Smooth muscle cell (in vitro differentiated cells): ENCODE measurements at regions not wholly inside any gene's neighbourhood (a gene's known extent, or its start where the extent isn't known, plus 50 kb on each side); places are given as distances from the start of the nearest gene placed in this dataset.
A peak's percentile ranks its signal among the peaks of the same experiment; 100 is the strongest.

Experiments used
- DNase-seq: peaks from one replicate; lab custom pipeline; 2025; ENCODE audit not compliant: unreplicated experiment; lab: John Stamatoyannopoulos, UW
- H2AFZ ChIP-seq: fragments of 200-600 bp; sonication (generic); 2 replicates; pipeline ENCODE4 v1.6.0; 2016; ENCODE audit warnings: antibody characterized with exemption, low read depth, mild to moderate bottlenecking
- H3F3A ChIP-seq: fragments of 200-600 bp; sonication (generic); 2 replicates; pipeline ENCODE4 v1.6.0; 2017; ENCODE audit warnings: antibody characterized with exemption, low read depth
- H3K27ac ChIP-seq: fragments of 200-600 bp; sonication (generic); 2 replicates; pipeline ENCODE4 v1.5.1; 2016; ENCODE audit warnings: low read depth, mild to moderate bottlenecking
- H3K27me3 ChIP-seq: fragments of 200-600 bp; sonication (generic); 2 replicates; pipeline ENCODE4 v1.6.1; 2016; ENCODE audit warnings: low read depth, mild to moderate bottlenecking
- H3K36me3 ChIP-seq: fragments of 200-600 bp; sonication (generic); 2 replicates; pipeline ENCODE4 v1.5.1; 2016; ENCODE audit warnings: low read depth
- H3K4me1 ChIP-seq: fragments of 200-600 bp; sonication (generic); 2 replicates; pipeline ENCODE4 v1.5.1; 2016; ENCODE audit warnings: low read depth
- H3K4me2 ChIP-seq: fragments of 200-600 bp; sonication (generic); 2 replicates; pipeline ENCODE4 v1.6.0; 2016; ENCODE audit warnings: mild to moderate bottlenecking
- H3K4me3 ChIP-seq: fragments of 200-600 bp; sonication (generic); 2 replicates; pipeline ENCODE4 v1.5.1; 2016; ENCODE audit warnings: mild to moderate bottlenecking
- H3K79me2 ChIP-seq: fragments of 200-600 bp; sonication (generic); 2 replicates; pipeline ENCODE4 v1.6.0; 2016; ENCODE audit warnings: low read depth, mild to moderate bottlenecking
- H3K9ac ChIP-seq: fragments of 200-600 bp; sonication (generic); 2 replicates; pipeline ENCODE4 v1.6.0; 2016; ENCODE audit warnings: low read depth
- H3K9me3 ChIP-seq: fragments of 200-600 bp; sonication (generic); replicated peaks from 2 replicates; pipeline ENCODE4 v1.5.1; 2016; ENCODE audit warnings: low read depth
- H4K20me1 ChIP-seq: fragments of 200-600 bp; sonication (generic); 2 replicates; pipeline ENCODE4 v1.6.0; 2016; ENCODE audit warnings: low read depth
- CTCF ChIP-seq: fragments of 200-600 bp; sonication (generic); IDR thresholded peaks from 2 replicates; pipeline ENCODE4 v1.5.1; 2017; ENCODE audit warnings: borderline replicate concordance, mild to moderate bottlenecking, antibody characterized with exemption; ENCODE audit not compliant: insufficient read depth, poor library complexity, severe bottlenecking
- WGBS: methylation state at CpG from one replicate; pipeline ENCODE4 v1.1.7; 2016; ENCODE audit warnings: low lambda C conversion rate; 5-methylcytosine and 5-hydroxymethylcytosine counted together

DNA sequence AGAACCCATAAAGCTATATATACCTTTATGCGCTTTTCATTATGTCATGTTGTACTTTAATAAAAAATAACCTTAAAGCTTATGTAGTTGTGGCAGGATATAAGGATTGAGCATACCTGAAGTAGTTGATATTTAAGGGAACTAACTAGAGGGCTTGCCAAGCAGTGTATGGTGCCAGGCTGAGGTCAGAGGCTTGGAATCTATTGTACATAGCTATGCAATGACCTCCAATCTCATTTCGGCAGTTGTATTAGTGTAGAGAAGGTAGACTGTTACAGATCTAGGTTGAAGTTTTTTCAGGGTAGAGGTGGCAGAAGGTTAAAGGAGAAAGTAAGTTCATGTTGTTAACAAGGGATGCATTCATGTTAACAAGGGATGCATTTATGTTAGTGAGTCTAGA, 397.7 kb upstream of the HS3ST5 start:
- Histone ChIP-seq H3F3A (no peaks in the 10 kb centered on the region), H4K20me1 (no peaks in the 10 kb centered on the region), H3K9ac (no peak overlapping the region), H3K36me3 (no peaks in the 10 kb centered on the region), H3K9me3 (no peaks in the 10 kb centered on the region), H3K27ac (no peak overlapping the region), H3K27me3 (no peaks in the 10 kb centered on the region), H3K4me1 (no peaks in the 10 kb centered on the region), H3K79me2 (no peaks in the 10 kb centered on the region), H3K4me2 (no peak overlapping the region), H2AFZ (no peak overlapping the region), H3K4me3 (no peak overlapping the region)
- WGBS, result 81% methylated on average over 2 of the region's 2 CpGs
- no peak for TF ChIP-seq CTCF
- DNase-seq, result no peak

GRCh38 chr6:114739656-114740055, 396.8 kb upstream of the HS3ST5 start:
- 92% methylated on average over 1 of the region's 1 CpG for WGBS
- no peak for DNase-seq
- no peaks in the 10 kb centered on the region for H3K4me1 ChIP-seq
- H2AFZ ChIP-seq, result no peak overlapping the region
- no peaks in the 10 kb centered on the region for H3K36me3 ChIP-seq
- no peak overlapping the region for H3K4me2 ChIP-seq
- H4K20me1 ChIP-seq, result no peaks in the 10 kb centered on the region
- H3K9me3 ChIP-seq, result no peaks in the 10 kb centered on the region
- no peak overlapping the region for H3K27ac ChIP-seq
- H3K79me2 ChIP-seq, result no peaks in the 10 kb centered on the region
- no peak overlapping the region for H3K4me3 ChIP-seq
- H3K9ac ChIP-seq, result no peak overlapping the region
- no peak for TF ChIP-seq CTCF
- no peaks in the 10 kb centered on the region for H3F3A ChIP-seq
- no peaks in the 10 kb centered on the region for H3K27me3 ChIP-seq

DNA sequence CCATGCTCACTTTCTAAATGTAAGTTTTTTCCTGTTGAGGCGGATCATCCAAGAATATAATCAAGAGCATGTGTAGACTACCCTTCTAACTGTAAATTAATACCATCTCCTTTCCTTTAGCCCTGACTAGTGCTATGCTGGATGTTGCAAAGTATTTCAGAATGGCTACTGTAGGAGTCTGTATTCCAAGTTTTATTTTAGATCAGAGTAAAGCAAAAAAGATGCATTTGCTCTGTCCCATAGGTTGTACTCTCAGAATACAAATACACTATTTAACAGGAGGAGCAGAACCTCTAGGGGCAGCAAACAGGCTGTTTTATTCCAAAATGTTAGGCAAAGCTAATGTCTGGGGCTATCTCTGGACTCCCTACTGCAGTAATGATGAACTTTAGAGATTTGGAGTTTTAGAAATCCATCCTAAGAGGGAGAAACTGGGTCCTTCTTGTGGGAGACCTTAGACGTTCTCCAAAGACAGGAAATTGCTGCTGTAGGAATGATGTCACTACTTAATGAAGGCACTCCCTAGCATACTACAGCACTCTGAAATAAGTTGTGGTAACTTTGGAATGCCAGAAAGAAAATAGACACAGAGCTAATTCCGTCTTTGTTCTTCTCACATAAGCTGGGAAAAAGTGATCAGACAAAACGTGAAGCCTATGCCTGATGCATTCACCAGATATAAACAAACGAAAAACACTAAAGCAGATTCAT, 392.4 kb upstream of the HS3ST5 start:
- 40% methylated on average over 5 of the region's 5 CpGs for WGBS
- TF ChIP-seq CTCF, result peak; percentile 15
- no peaks in the 10 kb centered on the region for H3K4me1 ChIP-seq
- no peak overlapping the region for H3K9ac ChIP-seq
- H3K4me2 ChIP-seq, result peak overlapping the region; percentile 47
- no peaks in the 10 kb centered on the region for H3K79me2 ChIP-seq
- peak overlapping the region; percentile 67 for H3K27ac ChIP-seq
- H2AFZ ChIP-seq, result peak overlapping the region; percentile 95
- no peaks in the 10 kb centered on the region for H3F3A ChIP-seq
- DNase-seq, result no peak
- H3K9me3 ChIP-seq, result no peaks in the 10 kb centered on the region
- H4K20me1 ChIP-seq, result no peaks in the 10 kb centered on the region
- no peaks in the 10 kb centered on the region for H3K27me3 ChIP-seq
- H3K36me3 ChIP-seq, result no peaks in the 10 kb centered on the region
- no peak overlapping the region for H3K4me3 ChIP-seq

GRCh38 chr6:114733596-114733995, 390.8 kb upstream of the HS3ST5 start:
- Histone ChIP-seq H3K9me3 (no peaks in the 10 kb centered on the region), H3K4me2 (no peak overlapping the region), H3K27me3 (no peaks in the 10 kb centered on the region), H4K20me1 (no peaks in the 10 kb centered on the region), H3K9ac (no peak overlapping the region), H3K4me1 (no peaks in the 10 kb centered on the region), H3K27ac (no peak overlapping the region), H3K79me2 (no peaks in the 10 kb centered on the region), H3F3A (no peaks in the 10 kb centered on the region), H3K4me3 (no peak overlapping the region), H2AFZ (no peak overlapping the region), H3K36me3 (no peaks in the 10 kb centered on the region)
- no peak for TF ChIP-seq CTCF
- DNase-seq, result no peak
- 82% methylated on average over 1 of the region's 1 CpG for WGBS
